IMR-90 (cell line): ENCODE measurements at regions not wholly inside any gene's neighbourhood (a gene's known extent, or its start where the extent isn't known, plus 50 kb on each side); places are given as distances from the start of the nearest gene placed in this dataset.

ENCODE experiments used
- CTCF ChIP-seq: conservative IDR thresholded peaks from 2 replicates; pipeline ENCODE4 v1.5.1; 2012; ENCODE audit warnings: mild to moderate bottlenecking, low read depth, low read length, improper control_type of control experiment
- ELK1 ChIP-seq: fragments of 150-350 bp; IDR thresholded peaks from 2 replicates; pipeline ENCODE4 v1.6.1; 2016; ENCODE audit warnings: low read depth, mild to moderate bottlenecking, low read length, moderate library complexity, borderline replicate concordance
- POLR2A ChIP-seq: IDR thresholded peaks from 2 replicates; pipeline ENCODE4 v1.6.1; 2012; ENCODE audit warnings: mild to moderate bottlenecking, low read depth, low read length
- RAD21 ChIP-seq: IDR thresholded peaks from 2 replicates; pipeline ENCODE4 v1.6.1; 2012; ENCODE audit warnings: low read length, improper control_type of control experiment

DNA sequence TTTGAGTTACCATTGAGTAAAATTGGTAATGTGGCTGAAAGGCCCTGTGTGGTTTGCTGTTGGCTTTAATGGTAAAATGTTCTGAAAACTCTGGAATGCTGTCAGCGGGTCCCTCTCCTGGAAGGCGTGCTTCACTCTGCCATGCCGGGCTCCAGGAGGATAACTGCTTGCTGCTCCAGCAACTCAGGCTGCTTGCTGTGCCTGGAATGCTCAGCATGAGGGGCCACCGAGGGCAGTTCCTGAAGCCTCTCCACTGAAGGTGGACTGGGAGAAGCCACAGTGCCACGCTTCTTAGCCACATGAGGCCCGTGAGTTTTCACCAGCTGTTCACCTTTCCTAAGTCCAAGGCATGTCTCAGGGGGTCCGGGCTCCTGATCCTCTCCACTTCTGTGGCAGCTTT is 90.4 kb upstream of the FAM110C start:
- TF ChIP-seq POLR2A (no peak), ELK1 (no peak), CTCF (no peak), RAD21 (no peak)
